Liver (tissue), 2 donors: ENCODE measurements at regions not wholly inside any gene's neighbourhood (a gene's known extent, or its start where the extent isn't known, plus 50 kb on each side); places are given as distances from the start of the nearest gene placed in this dataset.

Source experiments
- CTCF ChIP-seq: fragments of 150-350 bp; IDR thresholded peaks from 2 replicates; pipeline ENCODE4 v1.5.1; 2017; ENCODE audit warnings: improper control_type of control experiment, low read depth, low read length; ENCODE audit not compliant: missing input control
- MAX ChIP-seq: IDR thresholded peaks from 2 replicates; pipeline ENCODE4 v1.6.1; 2016; ENCODE audit warnings: antibody characterized with exemption
- TF ChIP-seq, protein P1 (sequence below): IDR thresholded peaks from 2 replicates; pipeline ENCODE4 v1.6.1; 2016; ENCODE audit warnings: antibody characterized with exemption, mild to moderate bottlenecking
- donor health status: healthy.

GRCh38 chr10:83262434-83262833, 876.9 kb upstream of the GHITM start:
- TF ChIP-seq, protein P1, sequence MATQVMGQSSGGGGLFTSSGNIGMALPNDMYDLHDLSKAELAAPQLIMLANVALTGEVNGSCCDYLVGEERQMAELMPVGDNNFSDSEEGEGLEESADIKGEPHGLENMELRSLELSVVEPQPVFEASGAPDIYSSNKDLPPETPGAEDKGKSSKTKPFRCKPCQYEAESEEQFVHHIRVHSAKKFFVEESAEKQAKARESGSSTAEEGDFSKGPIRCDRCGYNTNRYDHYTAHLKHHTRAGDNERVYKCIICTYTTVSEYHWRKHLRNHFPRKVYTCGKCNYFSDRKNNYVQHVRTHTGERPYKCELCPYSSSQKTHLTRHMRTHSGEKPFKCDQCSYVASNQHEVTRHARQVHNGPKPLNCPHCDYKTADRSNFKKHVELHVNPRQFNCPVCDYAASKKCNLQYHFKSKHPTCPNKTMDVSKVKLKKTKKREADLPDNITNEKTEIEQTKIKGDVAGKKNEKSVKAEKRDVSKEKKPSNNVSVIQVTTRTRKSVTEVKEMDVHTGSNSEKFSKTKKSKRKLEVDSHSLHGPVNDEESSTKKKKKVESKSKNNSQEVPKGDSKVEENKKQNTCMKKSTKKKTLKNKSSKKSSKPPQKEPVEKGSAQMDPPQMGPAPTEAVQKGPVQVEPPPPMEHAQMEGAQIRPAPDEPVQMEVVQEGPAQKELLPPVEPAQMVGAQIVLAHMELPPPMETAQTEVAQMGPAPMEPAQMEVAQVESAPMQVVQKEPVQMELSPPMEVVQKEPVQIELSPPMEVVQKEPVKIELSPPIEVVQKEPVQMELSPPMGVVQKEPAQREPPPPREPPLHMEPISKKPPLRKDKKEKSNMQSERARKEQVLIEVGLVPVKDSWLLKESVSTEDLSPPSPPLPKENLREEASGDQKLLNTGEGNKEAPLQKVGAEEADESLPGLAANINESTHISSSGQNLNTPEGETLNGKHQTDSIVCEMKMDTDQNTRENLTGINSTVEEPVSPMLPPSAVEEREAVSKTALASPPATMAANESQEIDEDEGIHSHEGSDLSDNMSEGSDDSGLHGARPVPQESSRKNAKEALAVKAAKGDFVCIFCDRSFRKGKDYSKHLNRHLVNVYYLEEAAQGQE = peak; percentile 66
- TF ChIP-seq MAX (no peak), CTCF (no peak)
